ENCODE measurements at regions not wholly inside any gene's neighbourhood (a gene's known extent, or its start where the extent isn't known, plus 50 kb on each side); places are given as distances from the start of the nearest gene placed in this dataset.
A peak's percentile ranks its signal among the peaks of the same experiment; 100 is the strongest.
"Not testable (repeated sequence)": the region's sequence is repeated elsewhere in the genome, so short reads cannot be mapped to it uniquely, and the experiment has no call there.

GRCh38 chr4:158407961-158408360 is 113.7 kb upstream of the RXFP1 start:
- DNase-seq (ENCODE audit: low read depth): not testable (repeated sequence)

- DNase-seq (ENCODE audit: low read depth): no peak
Measured at GRCh38 chr4:158410272-158410671, 111.4 kb upstream of the RXFP1 start.

- DNase-seq (ENCODE audit: low read depth): no peak
Measured at GRCh38 chr4:158411269-158411668, 110.4 kb upstream of the RXFP1 start.

- not testable (repeated sequence) for DNase-seq (ENCODE audit: low read depth)
Measured at GRCh38 chr4:158418679-158419078, 103.0 kb upstream of the RXFP1 start.

GRCh38 chr4:158420782-158421181 is 100.9 kb upstream of the RXFP1 start:
- DNase-seq (ENCODE audit: low read depth): no peak

- DNase-seq (ENCODE audit: low read depth): no peak
Measured at GRCh38 chr4:158422546-158422945, 99.1 kb upstream of the RXFP1 start.

- no peak for DNase-seq (ENCODE audit: low read depth)
Measured at GRCh38 chr4:158428242-158428641, 93.4 kb upstream of the RXFP1 start.

- no peak for DNase-seq (ENCODE audit: low read depth)
Measured at GRCh38 chr4:158442736-158443135, 78.9 kb upstream of the RXFP1 start.

GRCh38 chr4:158443731-158444130 is 78.0 kb upstream of the RXFP1 start:
- no peak for DNase-seq (ENCODE audit: low read depth)

- DNase-seq (ENCODE audit: low read depth): peak; percentile 17
Measured at GRCh38 chr4:158444621-158445020, 77.1 kb upstream of the RXFP1 start.

- DNase-seq (ENCODE audit: low read depth): peak; percentile 4
Measured at GRCh38 chr4:158446106-158446505, 75.6 kb upstream of the RXFP1 start.

- DNase-seq (ENCODE audit: low read depth): no peak
Measured at GRCh38 chr4:158450741-158451140, 70.9 kb upstream of the RXFP1 start.

- DNase-seq (ENCODE audit: low read depth): not testable (repeated sequence)
Measured at GRCh38 chr4:158452116-158452515, 69.6 kb upstream of the RXFP1 start.

GRCh38 chr4:158458271-158458895 is 63.3 kb upstream of the RXFP1 start:
- no peak for DNase-seq (ENCODE audit: low read depth)

- no peak for DNase-seq (ENCODE audit: low read depth)
Measured at GRCh38 chr4:158459085-158459820, 62.4 kb upstream of the RXFP1 start.

GRCh38 chr4:158461336-158461735 is 60.3 kb upstream of the RXFP1 start:
- DNase-seq (ENCODE audit: low read depth): no peak

- no peak for DNase-seq (ENCODE audit: low read depth)
Measured at GRCh38 chr4:158462611-158463010, 59.1 kb upstream of the RXFP1 start.

Measured in HS-27A (cell line).